ENCODE measurements at regions not wholly inside any gene's neighbourhood (a gene's known extent, or its start where the extent isn't known, plus 50 kb on each side); places are given as distances from the start of the nearest gene placed in this dataset.

- POLR2A ChIA-PET, result no interaction called here
- Histone ChIP-seq H3K36me3 (replicated peaks in 1 of 2; ENCODE audit: control extremely low read depth in 1 of 2, control insufficient read depth in 1 of 2, extremely low read depth in 1 of 2, insufficient read depth in 2 of 2, low read length in 1 of 2) (no peaks in the 10 kb centered on the region), H3K27ac (ENCODE audit: low read length in 2 of 2) (no peak overlapping the region), H3K4me2 (replicated peaks; ENCODE audit: low read depth, low read length, poor library complexity, severe bottlenecking) (no peak overlapping the region), H3K9ac (ENCODE audit: low read length) (no peak overlapping the region), H3K27me3 (replicated peaks in 1 of 4; ENCODE audit: control extremely low read depth in 1 of 4, control insufficient read depth in 3 of 4, insufficient read depth in 4 of 4, low read length in 3 of 4) (no peaks in the 10 kb centered on the region), H3K4me1 (ENCODE audit: control insufficient read depth in 2 of 2, insufficient read depth in 2 of 2, low read length in 2 of 2) (no peaks in the 10 kb centered on the region), H3K4me3 (ENCODE audit: control extremely low read depth in 1 of 5, extremely low read depth in 1 of 5, insufficient read depth in 1 of 5, low read depth in 2 of 5, low read length in 4 of 5) (no peak overlapping the region), H3K79me2 (ENCODE audit: control insufficient read depth, insufficient read depth, low read length) (no peaks in the 10 kb centered on the region), H4K20me1 (ENCODE audit: control insufficient read depth, insufficient read depth, low read length, poor library complexity, severe bottlenecking) (no peaks in the 10 kb centered on the region), H3K9me3 (ENCODE audit: control extremely low read depth in 1 of 3, control insufficient read depth in 2 of 3, insufficient read depth in 1 of 3, low read length in 2 of 3) (no peaks in the 10 kb centered on the region), H2AFZ (ENCODE audit: insufficient read depth, low read depth, low read length, poor library complexity, severe bottlenecking) (peak overlapping the region; percentile 18)
- intact Hi-C loops (cut with micrococcal nuclease), result no loop called here
- H3K4me1 Mint-ChIP-seq, result peaks cover 3% of the 10 kb centered on the region
- CTCF ChIA-PET, result interaction anchor here (0.9 to 3.7 kb wide), 2 partner anchors 11 to 18 kb away, joined by 3 to 22 read pairs; no protein-coding TSS in a partner anchor
- no peaks in the 10 kb centered on the region for H3K27me3 Mint-ChIP-seq
- 0% methylated on average over 1 of the region's 3 CpGs for WGBS (ENCODE audit: insufficient coverage)
- ATAC-seq (ENCODE audit: low read depth) (no peak), DNase-seq (no peak)
- H3K27ac Mint-ChIP-seq, result no peak overlapping the region
- H3K4me3 Mint-ChIP-seq, result no peak overlapping the region
- H3K9me3 Mint-ChIP-seq (ENCODE audit: insufficient read depth), result no peaks in the 10 kb centered on the region
- TF ChIP-seq EZH2 (IDR thresholded peaks at IDR 0.05; ENCODE audit: borderline replicate concordance, insufficient read depth, low read depth, low read length, poor library complexity, severe bottlenecking), result no peak
- TF ChIP-seq, protein P1, sequence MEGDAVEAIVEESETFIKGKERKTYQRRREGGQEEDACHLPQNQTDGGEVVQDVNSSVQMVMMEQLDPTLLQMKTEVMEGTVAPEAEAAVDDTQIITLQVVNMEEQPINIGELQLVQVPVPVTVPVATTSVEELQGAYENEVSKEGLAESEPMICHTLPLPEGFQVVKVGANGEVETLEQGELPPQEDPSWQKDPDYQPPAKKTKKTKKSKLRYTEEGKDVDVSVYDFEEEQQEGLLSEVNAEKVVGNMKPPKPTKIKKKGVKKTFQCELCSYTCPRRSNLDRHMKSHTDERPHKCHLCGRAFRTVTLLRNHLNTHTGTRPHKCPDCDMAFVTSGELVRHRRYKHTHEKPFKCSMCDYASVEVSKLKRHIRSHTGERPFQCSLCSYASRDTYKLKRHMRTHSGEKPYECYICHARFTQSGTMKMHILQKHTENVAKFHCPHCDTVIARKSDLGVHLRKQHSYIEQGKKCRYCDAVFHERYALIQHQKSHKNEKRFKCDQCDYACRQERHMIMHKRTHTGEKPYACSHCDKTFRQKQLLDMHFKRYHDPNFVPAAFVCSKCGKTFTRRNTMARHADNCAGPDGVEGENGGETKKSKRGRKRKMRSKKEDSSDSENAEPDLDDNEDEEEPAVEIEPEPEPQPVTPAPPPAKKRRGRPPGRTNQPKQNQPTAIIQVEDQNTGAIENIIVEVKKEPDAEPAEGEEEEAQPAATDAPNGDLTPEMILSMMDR (IDR thresholded peaks at IDR 0.05), result no peak
These were observed 96.3 kb upstream of the ANKRD1 start for GRCh38 chr10:91017198-91017597.

DNA sequence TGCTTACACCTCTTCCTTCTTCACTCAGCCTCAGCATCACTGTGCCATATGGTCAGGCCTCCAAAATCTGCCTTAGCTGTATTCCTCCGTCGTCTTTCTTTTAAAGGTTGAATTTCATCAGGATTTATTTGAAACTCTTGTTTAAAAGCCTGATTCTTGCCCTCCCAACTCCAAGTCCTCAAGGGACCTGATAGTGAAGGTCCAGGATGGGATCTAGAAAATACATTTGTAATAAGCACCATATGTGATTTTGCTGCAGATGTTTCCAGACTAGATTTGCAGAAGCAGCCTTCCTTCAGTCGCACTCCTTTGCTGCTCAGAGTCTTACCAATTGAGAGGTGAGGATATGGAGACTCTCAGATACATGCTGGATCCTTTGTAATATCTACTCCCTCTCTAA, 101.0 kb upstream of the ANKRD1 start:
- Histone ChIP-seq H3K4me3 (ENCODE audit: control extremely low read depth in 1 of 5, extremely low read depth in 1 of 5, insufficient read depth in 1 of 5, low read depth in 2 of 5, low read length in 4 of 5) (no peak overlapping the region), H3K79me2 (ENCODE audit: control insufficient read depth, insufficient read depth, low read length) (no peaks in the 10 kb centered on the region), H3K36me3 (replicated peaks in 1 of 2; ENCODE audit: control extremely low read depth in 1 of 2, control insufficient read depth in 1 of 2, extremely low read depth in 1 of 2, insufficient read depth in 2 of 2, low read length in 1 of 2) (no peaks in the 10 kb centered on the region), H3K27ac (ENCODE audit: low read length in 2 of 2) (no peak overlapping the region), H3K4me1 (ENCODE audit: control insufficient read depth in 2 of 2, insufficient read depth in 2 of 2, low read length in 2 of 2) (no peaks in the 10 kb centered on the region), H3K27me3 (replicated peaks in 1 of 4; ENCODE audit: control extremely low read depth in 1 of 4, control insufficient read depth in 3 of 4, insufficient read depth in 4 of 4, low read length in 3 of 4) (no peaks in the 10 kb centered on the region), H3K9me3 (ENCODE audit: control extremely low read depth in 1 of 3, control insufficient read depth in 2 of 3, insufficient read depth in 1 of 3, low read length in 2 of 3) (no peaks in the 10 kb centered on the region), H4K20me1 (ENCODE audit: control insufficient read depth, insufficient read depth, low read length, poor library complexity, severe bottlenecking) (no peaks in the 10 kb centered on the region), H3K9ac (ENCODE audit: low read length) (no peak overlapping the region), H2AFZ (ENCODE audit: insufficient read depth, low read depth, low read length, poor library complexity, severe bottlenecking) (no peak overlapping the region), H3K4me2 (replicated peaks; ENCODE audit: low read depth, low read length, poor library complexity, severe bottlenecking) (no peak overlapping the region)
- ChIA-PET POLR2A (no interaction called here), CTCF (no interaction called here)
- Mint-ChIP-seq H3K4me3 (no peak overlapping the region), H3K4me1 (peaks cover 3% of the 10 kb centered on the region), H3K9me3 (ENCODE audit: insufficient read depth) (no peaks in the 10 kb centered on the region), H3K27ac (no peak overlapping the region), H3K27me3 (peaks cover 14% of the 10 kb centered on the region)
- TF ChIP-seq, protein P1 (IDR thresholded peaks at IDR 0.05), result no peak
- no peak for TF ChIP-seq EZH2 (IDR thresholded peaks at IDR 0.05; ENCODE audit: borderline replicate concordance, insufficient read depth, low read depth, low read length, poor library complexity, severe bottlenecking)
- ATAC-seq (ENCODE audit: low read depth) (no peak), DNase-seq (no peak)
- 92% methylated on average over 2 of the region's 3 CpGs for WGBS (ENCODE audit: insufficient coverage)
- intact Hi-C loops (cut with micrococcal nuclease), result no loop called here

All from B cell (primary cell).